Parathyroid adenoma (tissue), 2 donors: ENCODE measurements at regions not wholly inside any gene's neighbourhood (a gene's known extent, or its start where the extent isn't known, plus 50 kb on each side); places are given as distances from the start of the nearest gene placed in this dataset.

Source experiments
- H2AFZ ChIP-seq: fragments of 300-600 bp; sonication (generic); one replicate; pipeline ENCODE4 v1.7.0; 2017; ENCODE audit warnings: antibody characterized with exemption, mild to moderate bottlenecking
- H3K27ac ChIP-seq: fragments of 300-600 bp; sonication (generic); one replicate; pipeline ENCODE4 v1.7.0; 2017
- H3K27me3 ChIP-seq: fragments of 300-600 bp; sonication (generic); one replicate; pipeline ENCODE4 v1.7.0; 2017; ENCODE audit warnings: low read length; ENCODE audit not compliant: control insufficient read depth, insufficient read depth
- H3K36me3 ChIP-seq: fragments of 300-600 bp; sonication (generic); one replicate; pipeline ENCODE4 v1.7.0; 2017; ENCODE audit warnings: low read length; ENCODE audit not compliant: control insufficient read depth, insufficient read depth
- H3K4me1 ChIP-seq: fragments of 300-600 bp; sonication (generic); one replicate; pipeline ENCODE4 v1.7.0; 2017; ENCODE audit warnings: control low read depth
- H3K4me2 ChIP-seq: fragments of 300-600 bp; sonication (generic); one replicate; pipeline ENCODE4 v1.7.0; 2017; ENCODE audit warnings: low read length
- H3K4me3 ChIP-seq: fragments of 300-600 bp; sonication (generic); one replicate; pipeline ENCODE4 v1.7.0; 2017; ENCODE audit warnings: low read depth, low read length
- H3K79me2 ChIP-seq: fragments of 300-600 bp; sonication (generic); one replicate; pipeline ENCODE4 v1.7.0; 2017; ENCODE audit warnings: control low read depth
- H3K9ac ChIP-seq: fragments of 300-600 bp; sonication (generic); one replicate; pipeline ENCODE4 v1.7.0; 2017; ENCODE audit warnings: mild to moderate bottlenecking
- H3K9me3 ChIP-seq: fragments of 300-600 bp; sonication (generic); one replicate; pipeline ENCODE4 v1.7.0; 2017; ENCODE audit warnings: low read length; ENCODE audit not compliant: control insufficient read depth
- CTCF ChIP-seq: fragments of 300-600 bp; sonication (generic); IDR thresholded peaks from one replicate; pipeline ENCODE4 v1.7.0; 2017; ENCODE audit warnings: antibody characterized with exemption, mild to moderate bottlenecking
- donor health status: primary hyperparathyroidism.

- H3K9ac ChIP-seq: no peak overlapping the region
- no peak overlapping the region for H3K4me2 ChIP-seq
- no peaks in the 10 kb centered on the region for H3K79me2 ChIP-seq
- H3K27me3 ChIP-seq: no peaks in the 10 kb centered on the region
- H2AFZ ChIP-seq: no peak overlapping the region
- no peak overlapping the region for H3K4me3 ChIP-seq
- no peaks in the 10 kb centered on the region for H3K9me3 ChIP-seq
- no peaks in the 10 kb centered on the region for H3K36me3 ChIP-seq
- no peak for TF ChIP-seq CTCF
- H3K27ac ChIP-seq: no peak overlapping the region
- H3K4me1 ChIP-seq: no peaks in the 10 kb centered on the region
Observed at GRCh38 chr5:69000216-69000919, 93.4 kb upstream of the SLC30A5 start.

GRCh38 chr5:69000949-69001348, 92.9 kb upstream of the SLC30A5 start:
- H3K4me3 ChIP-seq: no peak overlapping the region
- H3K27me3 ChIP-seq: no peaks in the 10 kb centered on the region
- H3K4me2 ChIP-seq: no peak overlapping the region
- H2AFZ ChIP-seq: no peak overlapping the region
- H3K4me1 ChIP-seq: no peaks in the 10 kb centered on the region
- no peaks in the 10 kb centered on the region for H3K36me3 ChIP-seq
- no peak overlapping the region for H3K9ac ChIP-seq
- no peaks in the 10 kb centered on the region for H3K9me3 ChIP-seq
- TF ChIP-seq CTCF: no peak
- H3K27ac ChIP-seq: no peak overlapping the region
- no peaks in the 10 kb centered on the region for H3K79me2 ChIP-seq

- no peak overlapping the region for H3K9ac ChIP-seq
- H3K27ac ChIP-seq: no peak overlapping the region
- no peaks in the 10 kb centered on the region for H3K9me3 ChIP-seq
- H3K27me3 ChIP-seq: no peaks in the 10 kb centered on the region
- H3K4me1 ChIP-seq: no peaks in the 10 kb centered on the region
- H2AFZ ChIP-seq: no peak overlapping the region
- no peak overlapping the region for H3K4me3 ChIP-seq
- H3K4me2 ChIP-seq: no peak overlapping the region
- H3K36me3 ChIP-seq: no peaks in the 10 kb centered on the region
- no peak for TF ChIP-seq CTCF
- no peaks in the 10 kb centered on the region for H3K79me2 ChIP-seq
Observed at GRCh38 chr5:69001627-69002026, 92.2 kb upstream of the SLC30A5 start.

GRCh38 chr5:69004127-69004526, 89.7 kb upstream of the SLC30A5 start:
- Histone ChIP-seq H3K4me3 (no peak overlapping the region), H3K4me2 (no peak overlapping the region), H3K36me3 (no peaks in the 10 kb centered on the region), H3K9me3 (no peaks in the 10 kb centered on the region), H3K79me2 (no peaks in the 10 kb centered on the region), H3K9ac (no peak overlapping the region), H3K4me1 (no peaks in the 10 kb centered on the region), H3K27ac (no peak overlapping the region), H3K27me3 (no peaks in the 10 kb centered on the region), H2AFZ (no peak overlapping the region)
- no peak for TF ChIP-seq CTCF

- Histone ChIP-seq H3K4me2 (no peak overlapping the region), H3K27ac (no peak overlapping the region), H3K9ac (no peak overlapping the region), H3K27me3 (no peaks in the 10 kb centered on the region), H3K9me3 (no peaks in the 10 kb centered on the region), H3K79me2 (no peaks in the 10 kb centered on the region), H3K4me1 (no peaks in the 10 kb centered on the region), H3K36me3 (no peaks in the 10 kb centered on the region), H3K4me3 (no peak overlapping the region), H2AFZ (no peak overlapping the region)
- no peak for TF ChIP-seq CTCF
Observed at GRCh38 chr5:69004676-69005075, 89.1 kb upstream of the SLC30A5 start.
